H9 (cell line): ENCODE measurements at regions not wholly inside any gene's neighbourhood (a gene's known extent, or its start where the extent isn't known, plus 50 kb on each side); places are given as distances from the start of the nearest gene placed in this dataset.

Experiments
- DNase-seq: peaks from one replicate; pipeline ENCODE4 v3.0.0-alpha.2; 2017
- H2AFZ ChIP-seq: one replicate; pipeline ENCODE4 v1.6.1; 2013; ENCODE audit warnings: mild to moderate bottlenecking, low read length, control low read depth, moderate library complexity
- H2AK5ac ChIP-seq: 2 replicates; pipeline ENCODE4 v1.6.1; 2013; ENCODE audit warnings: low read length, control low read depth, mixed read lengths; ENCODE audit not compliant: insufficient read length
- H2BK120ac ChIP-seq: one replicate; pipeline ENCODE4 v1.6.1; 2013; ENCODE audit warnings: low read depth, mild to moderate bottlenecking, low read length, control low read depth, inconsistent platforms; ENCODE audit not compliant: poor library complexity, severe bottlenecking
- H2BK12ac ChIP-seq: 2 replicates; pipeline ENCODE4 v1.6.1; 2013; ENCODE audit warnings: low read length, control low read depth, mixed read lengths, low read depth; ENCODE audit not compliant: insufficient read length
- H2BK15ac ChIP-seq: 2 replicates; pipeline ENCODE4 v1.6.1; 2013; ENCODE audit warnings: low read depth, low read length, control low read depth
- H2BK20ac ChIP-seq: one replicate; pipeline ENCODE4 v1.6.1; 2013; ENCODE audit warnings: low read depth, mild to moderate bottlenecking, low read length, control low read depth, inconsistent platforms; ENCODE audit not compliant: poor library complexity, severe bottlenecking
- H2BK5ac ChIP-seq: 2 replicates; pipeline ENCODE4 v1.6.1; 2013; ENCODE audit warnings: low read length, control low read depth, mixed read lengths; ENCODE audit not compliant: insufficient read length
- H3K14ac ChIP-seq: 2 replicates; pipeline ENCODE4 v1.6.1; 2013; ENCODE audit warnings: low read length, control low read depth; ENCODE audit not compliant: insufficient read depth
- H3K18ac ChIP-seq: 2 replicates; pipeline ENCODE4 v1.6.1; 2013; ENCODE audit warnings: low read depth, mild to moderate bottlenecking, mixed read lengths, low read length, control low read depth; ENCODE audit not compliant: insufficient read length
- H3K23ac ChIP-seq: 2 replicates; pipeline ENCODE4 v1.6.1; 2013; ENCODE audit warnings: low read length, control low read depth, mixed read lengths, low read depth; ENCODE audit not compliant: insufficient read length
- H3K23me2 ChIP-seq: 2 replicates; pipeline ENCODE4 v1.6.1; 2013; ENCODE audit warnings: low read depth, mild to moderate bottlenecking, mixed read lengths, low read length, control low read depth; ENCODE audit not compliant: insufficient read length, poor library complexity, severe bottlenecking
- H3K27ac ChIP-seq: 2 replicates; pipeline ENCODE4 v1.5.1; 2013; ENCODE audit warnings: low read length, control low read depth, mixed read lengths, low read depth; ENCODE audit not compliant: insufficient read length
- H3K27me3 ChIP-seq: 2 replicates; pipeline ENCODE4 v1.6.1; 2013; ENCODE audit warnings: low read length, control low read depth, inconsistent platforms; ENCODE audit not compliant: insufficient read depth
- H3K4ac ChIP-seq: 2 replicates; pipeline ENCODE4 v1.6.1; 2013; ENCODE audit warnings: low read depth, mild to moderate bottlenecking, control low read depth, inconsistent platforms, low read length, moderate library complexity
- H3K4me1 ChIP-seq: 2 replicates; pipeline ENCODE4 v1.6.1; 2013; ENCODE audit warnings: low read length, control low read depth, inconsistent platforms; ENCODE audit not compliant: insufficient read depth
- H3K4me2 ChIP-seq: 2 replicates; pipeline ENCODE4 v1.6.1; 2013; ENCODE audit warnings: low read length, control low read depth, mixed read lengths; ENCODE audit not compliant: insufficient read length, insufficient read depth
- H3K56ac ChIP-seq: 2 replicates; pipeline ENCODE4 v1.6.1; 2013; ENCODE audit warnings: low read depth, mild to moderate bottlenecking, mixed read lengths, low read length, control low read depth; ENCODE audit not compliant: insufficient read length
- H3K79me1 ChIP-seq: 2 replicates; pipeline ENCODE4 v1.6.1; 2013; ENCODE audit warnings: low read depth, mild to moderate bottlenecking, moderate library complexity, low read length, control low read depth, inconsistent platforms; ENCODE audit not compliant: insufficient read depth, poor library complexity, severe bottlenecking
- H3K79me2 ChIP-seq: 2 replicates; pipeline ENCODE4 v1.6.1; 2013; ENCODE audit warnings: low read length, control low read depth, inconsistent platforms; ENCODE audit not compliant: insufficient read depth
- H3K9ac ChIP-seq: 2 replicates; pipeline ENCODE4 v1.6.1; 2013; ENCODE audit warnings: low read length, control low read depth, mixed read lengths; ENCODE audit not compliant: insufficient read length; ENCODE audit errors: extremely low read depth
- H3K9me3 ChIP-seq: one replicate; pipeline ENCODE4 v1.6.1; 2013; ENCODE audit warnings: low read depth, low read length, inconsistent platforms; ENCODE audit not compliant: control insufficient read depth
- H3T11ph ChIP-seq: one replicate; pipeline ENCODE4 v1.6.1; 2013; ENCODE audit warnings: mild to moderate bottlenecking, low read length, control low read depth, inconsistent platforms
- H4K20me1 ChIP-seq: one replicate; pipeline ENCODE4 v1.6.1; 2013; ENCODE audit not compliant: control insufficient read depth, insufficient read length, insufficient read depth
- H4K5ac ChIP-seq: 2 replicates; pipeline ENCODE4 v1.6.1; 2013; ENCODE audit warnings: low read depth, mild to moderate bottlenecking, mixed read lengths, low read length, control low read depth; ENCODE audit not compliant: insufficient read length
- H4K8ac ChIP-seq: replicated peaks from 2 replicates; pipeline ENCODE4 v1.6.1; 2013; ENCODE audit warnings: low read length, control low read depth, mixed read lengths, low read depth; ENCODE audit not compliant: insufficient read length
- H4K91ac ChIP-seq: 2 replicates; pipeline ENCODE4 v1.6.1; 2013; ENCODE audit warnings: low read depth, mild to moderate bottlenecking, moderate library complexity, mixed read lengths, low read length, control low read depth; ENCODE audit not compliant: insufficient read length
- H3K27ac Mint-ChIP-seq, 3 experiments: 2 replicates in 2 of 3; 3 replicates in 1 of 3; pipeline ENCODE4 v1.8.0; 2020 to 2021; ENCODE audit warnings: mixed read lengths in 3 of 3, mild to moderate bottlenecking in 1 of 3, moderate library complexity in 1 of 3
- H3K27me3 Mint-ChIP-seq: 2 replicates; pipeline ENCODE4 v1.8.0; 2021; ENCODE audit warnings: low read depth, mild to moderate bottlenecking, moderate library complexity, mixed read lengths
- H3K36me3 Mint-ChIP-seq, 3 experiments: 2 replicates in 2 of 3; 3 replicates in 1 of 3; pipeline ENCODE4 v1.8.0; 2020 to 2021; ENCODE audit warnings: low read depth in 3 of 3, mixed read lengths in 3 of 3; ENCODE audit not compliant: insufficient read depth in 1 of 3
- H3K4me1 Mint-ChIP-seq, 2 experiments: 2 replicates each; pipeline ENCODE4 v1.8.0; 2020; ENCODE audit warnings: mixed read lengths in 2 of 2
- H3K4me3 Mint-ChIP-seq, 2 experiments: 2 replicates in 1 of 2; 3 replicates in 1 of 2; pipeline ENCODE4 v1.8.0; 2020 to 2021; ENCODE audit warnings: mild to moderate bottlenecking in 2 of 2, mixed read lengths in 2 of 2, moderate library complexity in 1 of 2
- H3K9me3 Mint-ChIP-seq, 2 experiments: 2 replicates in 1 of 2; 3 replicates in 1 of 2; pipeline ENCODE4 v1.8.0; 2020; ENCODE audit warnings: mild to moderate bottlenecking in 2 of 2, mixed read lengths in 2 of 2, moderate library complexity in 1 of 2
- WGBS: extraction: QIAGEN DNeasy Blood & Tissue Kit; methylation state at CpG from one replicate; pipeline ENCODE4 v1.1.7; 2013; ENCODE audit warnings: missing lambda C conversion rate, low lambda C conversion rate, mixed read lengths; ENCODE audit not compliant: insufficient read length; ENCODE audit errors: extremely low coverage; 5-methylcytosine and 5-hydroxymethylcytosine counted together
- TF ChIP-seq, protein P1 (sequence below): fragments of 200-600 bp; sonication (generic); conservative IDR thresholded peaks from 3 replicates; pipeline ENCODE4 v1.8.0; 2021; ENCODE audit warnings: antibody characterized with exemption, mild to moderate bottlenecking

GRCh38 chr2:123532126-123532525 is 493.0 kb upstream of the CNTNAP5 start:
- TF ChIP-seq, protein P1, sequence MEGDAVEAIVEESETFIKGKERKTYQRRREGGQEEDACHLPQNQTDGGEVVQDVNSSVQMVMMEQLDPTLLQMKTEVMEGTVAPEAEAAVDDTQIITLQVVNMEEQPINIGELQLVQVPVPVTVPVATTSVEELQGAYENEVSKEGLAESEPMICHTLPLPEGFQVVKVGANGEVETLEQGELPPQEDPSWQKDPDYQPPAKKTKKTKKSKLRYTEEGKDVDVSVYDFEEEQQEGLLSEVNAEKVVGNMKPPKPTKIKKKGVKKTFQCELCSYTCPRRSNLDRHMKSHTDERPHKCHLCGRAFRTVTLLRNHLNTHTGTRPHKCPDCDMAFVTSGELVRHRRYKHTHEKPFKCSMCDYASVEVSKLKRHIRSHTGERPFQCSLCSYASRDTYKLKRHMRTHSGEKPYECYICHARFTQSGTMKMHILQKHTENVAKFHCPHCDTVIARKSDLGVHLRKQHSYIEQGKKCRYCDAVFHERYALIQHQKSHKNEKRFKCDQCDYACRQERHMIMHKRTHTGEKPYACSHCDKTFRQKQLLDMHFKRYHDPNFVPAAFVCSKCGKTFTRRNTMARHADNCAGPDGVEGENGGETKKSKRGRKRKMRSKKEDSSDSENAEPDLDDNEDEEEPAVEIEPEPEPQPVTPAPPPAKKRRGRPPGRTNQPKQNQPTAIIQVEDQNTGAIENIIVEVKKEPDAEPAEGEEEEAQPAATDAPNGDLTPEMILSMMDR, result no peak
- no CpG with 5 or more reads among the region's 1 CpG for WGBS
- Histone ChIP-seq H3T11ph (no peak overlapping the region), H4K91ac (no peak overlapping the region), H3K79me1 (no peaks in the 10 kb centered on the region), H3K4ac (no peak overlapping the region), H2AK5ac (no peak overlapping the region), H3K18ac (no peak overlapping the region), H3K4me1 (no peaks in the 10 kb centered on the region), H2BK15ac (no peak overlapping the region), H3K56ac (no peak overlapping the region), H3K14ac (no peak overlapping the region), H2BK12ac (no peak overlapping the region), H3K23me2 (no peaks in the 10 kb centered on the region), H3K23ac (no peak overlapping the region), H2BK5ac (no peak overlapping the region), H3K9ac (no peak overlapping the region), H4K8ac (no peak overlapping the region), H3K4me2 (no peak overlapping the region), H4K20me1 (no peaks in the 10 kb centered on the region), H3K27me3 (no peaks in the 10 kb centered on the region), H3K9me3 (no peaks in the 10 kb centered on the region), H2BK120ac (no peak overlapping the region), H4K5ac (no peak overlapping the region), H3K79me2 (no peaks in the 10 kb centered on the region), H3K27ac (no peak overlapping the region), H2AFZ (no peak overlapping the region), H2BK20ac (no peak overlapping the region)
- Mint-ChIP-seq H3K9me3 (peaks cover 6 to 10% of the 10 kb centered on the region in 2 experiments), H3K4me3 (no peak overlapping the region), H3K4me1 (no peaks in the 10 kb centered on the region), H3K27me3 (no peaks in the 10 kb centered on the region), H3K36me3 (peaks cover 0 to 11% (median 1%) of the 10 kb centered on the region in 3 experiments; a peak in 2 of 7 replicates), H3K27ac (no peak overlapping the region)
- no peak for DNase-seq
